Activated naive CD8-positive, alpha-beta T cell treated with anti-CD3 and anti-CD28 coated beads for 36 hours (primary cell): ENCODE measurements at regions not wholly inside any gene's neighbourhood (a gene's known extent, or its start where the extent isn't known, plus 50 kb on each side); places are given as distances from the start of the nearest gene placed in this dataset.
A peak's percentile ranks its signal among the peaks of the same experiment; 100 is the strongest.

ENCODE experiments used
- DNase-seq: peaks from one replicate; pipeline ENCODE4 v3.0.0; 2021
- H3K27ac Mint-ChIP-seq: one replicate; pipeline ENCODE4 v1.8.0; 2022; ENCODE audit warnings: mild to moderate bottlenecking, moderate library complexity, mixed read lengths
- H3K27me3 Mint-ChIP-seq: one replicate; pipeline ENCODE4 v1.8.0; 2022; ENCODE audit warnings: mild to moderate bottlenecking, mixed read lengths
- H3K36me3 Mint-ChIP-seq: one replicate; pipeline ENCODE4 v1.8.0; 2021; ENCODE audit warnings: mild to moderate bottlenecking, mixed read lengths
- H3K4me1 Mint-ChIP-seq: one replicate; pipeline ENCODE4 v1.8.0; 2021; ENCODE audit warnings: mixed read lengths
- H3K4me3 Mint-ChIP-seq: one replicate; pipeline ENCODE4 v1.8.0; 2022; ENCODE audit warnings: mild to moderate bottlenecking, moderate library complexity, mixed read lengths
- H3K9me3 Mint-ChIP-seq: one replicate; pipeline ENCODE4 v1.8.0; 2022; ENCODE audit warnings: mixed read lengths

GRCh38 chr18:47485221-47485797, 233.8 kb upstream of the SKOR2 start:
- H3K4me3 Mint-ChIP-seq = no peak overlapping the region
- H3K27me3 Mint-ChIP-seq = peaks cover 15% of the 10 kb centered on the region
- no peak overlapping the region for H3K27ac Mint-ChIP-seq
- no peak for DNase-seq
- H3K4me1 Mint-ChIP-seq = no peaks in the 10 kb centered on the region
- H3K9me3 Mint-ChIP-seq = peaks cover 2% of the 10 kb centered on the region
- no peaks in the 10 kb centered on the region for H3K36me3 Mint-ChIP-seq

DNA sequence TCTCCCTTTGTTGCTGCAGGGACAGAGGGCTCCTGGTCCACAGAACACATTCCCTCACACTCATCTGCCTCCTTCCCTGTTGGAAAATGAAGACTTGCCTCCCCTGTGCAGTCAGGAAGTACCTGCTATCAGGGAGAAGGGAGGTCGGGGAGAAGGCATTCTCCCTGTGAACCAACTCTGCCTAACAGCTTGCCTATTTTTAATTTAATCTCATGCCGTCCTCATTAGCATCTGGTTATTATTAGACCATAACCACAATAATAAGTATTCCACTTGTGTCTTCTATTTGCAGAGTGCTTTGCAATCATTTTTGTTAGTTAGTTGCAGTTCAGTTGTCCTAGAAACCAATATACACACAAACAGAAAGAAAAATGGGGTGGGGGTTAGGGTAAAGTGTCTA, 232.6 kb upstream of the SKOR2 start:
- H3K4me1 Mint-ChIP-seq = no peaks in the 10 kb centered on the region
- H3K27ac Mint-ChIP-seq = no peak overlapping the region
- no peaks in the 10 kb centered on the region for H3K36me3 Mint-ChIP-seq
- DNase-seq = no peak
- H3K27me3 Mint-ChIP-seq = peaks cover 15% of the 10 kb centered on the region
- peaks cover 2% of the 10 kb centered on the region for H3K9me3 Mint-ChIP-seq
- no peak overlapping the region for H3K4me3 Mint-ChIP-seq

- Mint-ChIP-seq H3K36me3 (no peaks in the 10 kb centered on the region), H3K27ac (no peak overlapping the region), H3K4me1 (no peaks in the 10 kb centered on the region), H3K27me3 (peaks cover 15% of the 10 kb centered on the region), H3K9me3 (no peaks in the 10 kb centered on the region), H3K4me3 (no peak overlapping the region)
- no peak for DNase-seq
These were observed 228.7 kb upstream of the SKOR2 start for GRCh38 chr18:47480166-47480565.

GRCh38 chr18:47471784-47472183, 220.3 kb upstream of the SKOR2 start:
- Mint-ChIP-seq H3K27ac (no peak overlapping the region), H3K9me3 (no peaks in the 10 kb centered on the region), H3K4me3 (no peak overlapping the region), H3K27me3 (no peaks in the 10 kb centered on the region), H3K4me1 (no peaks in the 10 kb centered on the region), H3K36me3 (no peaks in the 10 kb centered on the region)
- DNase-seq = no peak

DNA sequence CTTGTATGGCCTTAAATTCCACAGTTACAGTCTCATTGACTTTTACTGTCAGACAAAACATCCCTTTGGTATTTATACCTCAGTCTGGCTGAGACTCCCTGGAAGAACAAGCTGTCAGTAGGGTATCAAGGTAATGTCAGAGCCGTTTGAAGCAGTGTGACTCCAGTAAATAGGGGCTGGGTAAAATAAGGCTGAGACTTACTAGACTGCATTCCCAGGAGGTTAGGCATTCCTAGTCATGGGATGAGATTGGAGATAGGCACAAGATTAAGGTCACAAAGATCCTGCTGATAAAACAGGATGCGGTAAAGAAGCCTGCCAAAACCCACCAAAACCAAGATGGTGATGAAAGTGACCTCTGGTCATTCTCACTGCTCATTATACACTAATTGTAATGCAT, 219.5 kb upstream of the SKOR2 start:
- DNase-seq = no peak
- Mint-ChIP-seq H3K36me3 (no peaks in the 10 kb centered on the region), H3K9me3 (no peaks in the 10 kb centered on the region), H3K27me3 (no peaks in the 10 kb centered on the region), H3K27ac (no peak overlapping the region), H3K4me3 (no peak overlapping the region), H3K4me1 (no peaks in the 10 kb centered on the region)

DNA sequence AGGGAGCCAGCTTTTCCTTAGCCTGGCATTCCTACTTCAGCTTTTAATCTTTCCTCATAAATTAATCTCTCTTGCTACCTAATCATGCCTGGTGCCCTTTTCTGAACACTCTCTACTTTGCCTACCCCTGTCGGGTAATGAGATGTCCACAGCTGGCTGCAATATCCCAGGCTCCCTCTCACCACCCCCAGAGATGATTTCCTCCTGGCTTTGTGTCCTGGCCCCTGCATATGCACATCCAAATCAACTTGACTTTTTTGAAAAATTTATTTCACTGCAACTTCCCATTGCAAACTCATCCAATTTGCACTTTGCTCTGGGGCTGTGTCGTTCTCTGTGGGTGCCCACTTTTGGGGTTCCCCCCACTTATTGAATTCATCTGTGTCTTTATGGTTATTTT, 218.1 kb upstream of the SKOR2 start:
- H3K9me3 Mint-ChIP-seq = no peaks in the 10 kb centered on the region
- no peaks in the 10 kb centered on the region for H3K4me1 Mint-ChIP-seq
- DNase-seq = no peak
- no peak overlapping the region for H3K4me3 Mint-ChIP-seq
- no peaks in the 10 kb centered on the region for H3K36me3 Mint-ChIP-seq
- H3K27ac Mint-ChIP-seq = peak overlapping the region; percentile 9
- no peaks in the 10 kb centered on the region for H3K27me3 Mint-ChIP-seq

GRCh38 chr18:47461977-47462376, 210.5 kb upstream of the SKOR2 start:
- H3K27ac Mint-ChIP-seq = no peak overlapping the region
- no peak overlapping the region for H3K4me3 Mint-ChIP-seq
- DNase-seq = no peak
- H3K27me3 Mint-ChIP-seq = peaks cover under 1% of the 10 kb centered on the region
- no peaks in the 10 kb centered on the region for H3K36me3 Mint-ChIP-seq
- H3K9me3 Mint-ChIP-seq = no peaks in the 10 kb centered on the region
- H3K4me1 Mint-ChIP-seq = no peaks in the 10 kb centered on the region

GRCh38 chr18:47461406-47461948, 210.0 kb upstream of the SKOR2 start:
- Mint-ChIP-seq H3K9me3 (no peaks in the 10 kb centered on the region), H3K27ac (no peak overlapping the region), H3K27me3 (peaks cover 6% of the 10 kb centered on the region), H3K4me1 (no peaks in the 10 kb centered on the region), H3K36me3 (no peaks in the 10 kb centered on the region), H3K4me3 (no peak overlapping the region)
- no peak for DNase-seq

DNA sequence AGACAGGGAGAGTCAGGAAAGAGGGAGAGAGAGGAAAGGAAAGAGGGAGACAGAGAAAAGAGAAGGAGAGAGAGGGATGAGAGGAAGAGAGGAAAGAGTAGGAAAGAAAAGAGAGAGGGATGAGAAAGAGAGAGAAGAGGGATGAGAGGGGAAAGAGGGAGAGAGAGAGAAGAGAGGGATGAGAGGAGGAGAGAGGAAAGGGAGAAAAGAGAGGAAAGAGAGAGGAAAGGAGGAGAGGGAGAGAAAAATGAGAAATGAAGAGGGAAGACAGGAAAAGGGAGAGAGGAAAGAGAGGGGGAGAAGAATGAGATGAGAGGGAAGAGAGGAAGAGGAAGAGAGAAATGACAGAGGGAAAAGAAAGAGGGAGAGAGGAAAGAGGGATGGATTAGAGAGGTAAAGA, 207.0 kb upstream of the SKOR2 start:
- DNase-seq = no peak
- no peaks in the 10 kb centered on the region for H3K9me3 Mint-ChIP-seq
- no peaks in the 10 kb centered on the region for H3K4me1 Mint-ChIP-seq
- H3K36me3 Mint-ChIP-seq = no peaks in the 10 kb centered on the region
- no peak overlapping the region for H3K4me3 Mint-ChIP-seq
- peaks cover 11% of the 10 kb centered on the region for H3K27me3 Mint-ChIP-seq
- H3K27ac Mint-ChIP-seq = no peak overlapping the region

DNA sequence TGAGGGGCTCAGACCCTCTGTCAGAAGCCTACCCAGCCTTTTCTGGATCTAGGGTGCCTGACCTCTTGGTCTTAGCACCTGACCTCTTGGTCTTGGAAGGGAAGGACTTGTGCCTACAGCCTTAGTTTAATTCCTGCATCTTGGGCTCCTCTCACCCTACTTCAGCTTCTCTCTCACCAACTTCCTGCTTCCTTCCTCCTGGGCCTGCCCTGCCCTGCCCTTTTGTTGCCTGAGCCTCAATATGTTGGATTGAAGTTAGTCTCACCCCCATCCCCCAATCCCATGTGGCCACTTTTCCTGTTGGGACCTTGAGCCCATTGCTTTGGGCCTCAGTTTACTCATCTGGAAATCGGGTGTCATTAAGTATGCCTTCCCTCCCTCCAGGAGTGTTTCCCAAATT, 206.2 kb upstream of the SKOR2 start:
- no peak for DNase-seq
- no peak overlapping the region for H3K4me3 Mint-ChIP-seq
- H3K27me3 Mint-ChIP-seq = peaks cover 11% of the 10 kb centered on the region
- no peak overlapping the region for H3K27ac Mint-ChIP-seq
- no peaks in the 10 kb centered on the region for H3K9me3 Mint-ChIP-seq
- H3K4me1 Mint-ChIP-seq = no peaks in the 10 kb centered on the region
- H3K36me3 Mint-ChIP-seq = no peaks in the 10 kb centered on the region

DNA sequence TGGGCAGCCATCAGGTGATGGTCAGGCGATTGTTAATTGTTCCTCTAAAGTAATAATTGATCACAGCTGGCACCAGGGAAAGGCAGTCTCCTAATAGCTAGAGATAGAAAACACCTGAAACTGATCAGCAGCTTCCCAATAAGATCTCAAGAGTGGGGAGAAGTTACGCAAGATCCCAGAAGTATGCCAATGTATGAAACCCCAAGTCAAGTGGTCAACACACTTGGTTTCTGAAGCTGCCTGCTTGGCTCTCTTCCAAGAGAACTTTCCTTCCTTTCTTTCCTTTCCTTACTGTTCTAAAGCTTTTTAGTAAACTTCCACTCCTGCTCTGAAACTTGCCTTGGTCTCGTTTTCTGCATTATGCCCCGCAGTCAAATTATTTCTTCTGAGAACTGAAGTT, 201.6 kb upstream of the SKOR2 start:
- Mint-ChIP-seq H3K9me3 (no peaks in the 10 kb centered on the region), H3K27ac (no peak overlapping the region), H3K27me3 (peaks cover 11% of the 10 kb centered on the region), H3K4me3 (no peak overlapping the region), H3K36me3 (no peaks in the 10 kb centered on the region), H3K4me1 (no peaks in the 10 kb centered on the region)
- DNase-seq = no peak

DNA sequence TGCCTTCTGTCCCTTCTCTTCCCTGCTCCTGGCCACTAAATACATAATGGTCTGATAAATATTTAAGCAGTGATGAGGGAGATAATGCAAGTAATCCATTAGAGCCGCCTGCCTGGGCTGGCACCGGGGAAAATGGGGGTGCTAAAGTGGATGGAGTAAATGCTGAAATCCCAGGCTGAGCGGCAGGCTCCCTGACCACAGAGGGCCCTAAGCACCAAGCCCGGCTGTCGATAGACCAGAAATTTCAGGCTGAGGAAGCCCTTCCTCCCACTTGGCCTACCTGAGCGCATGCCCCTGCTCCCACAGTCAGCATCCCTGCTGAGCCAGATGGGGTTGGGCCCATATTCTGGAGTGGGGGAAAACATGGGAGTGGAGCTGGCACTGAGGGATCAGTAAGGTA, 197.5 kb upstream of the SKOR2 start:
- no peak for DNase-seq
- H3K27me3 Mint-ChIP-seq = no peaks in the 10 kb centered on the region
- H3K36me3 Mint-ChIP-seq = no peaks in the 10 kb centered on the region
- H3K4me3 Mint-ChIP-seq = no peak overlapping the region
- no peak overlapping the region for H3K27ac Mint-ChIP-seq
- no peaks in the 10 kb centered on the region for H3K4me1 Mint-ChIP-seq
- peaks cover 2% of the 10 kb centered on the region for H3K9me3 Mint-ChIP-seq

- H3K27ac Mint-ChIP-seq = no peak overlapping the region
- no peak overlapping the region for H3K4me3 Mint-ChIP-seq
- peaks cover 5% of the 10 kb centered on the region for H3K27me3 Mint-ChIP-seq
- H3K4me1 Mint-ChIP-seq = no peaks in the 10 kb centered on the region
- peaks cover 2% of the 10 kb centered on the region for H3K9me3 Mint-ChIP-seq
- no peak for DNase-seq
- no peaks in the 10 kb centered on the region for H3K36me3 Mint-ChIP-seq
These were observed 190.5 kb upstream of the SKOR2 start for GRCh38 chr18:47441914-47442313.

- no peak overlapping the region for H3K27ac Mint-ChIP-seq
- peaks cover 13% of the 10 kb centered on the region for H3K27me3 Mint-ChIP-seq
These were observed 186.5 kb upstream of the SKOR2 start for GRCh38 chr18:47438001-47438400.

GRCh38 chr18:47436871-47437270, 185.4 kb upstream of the SKOR2 start:
- no peak for DNase-seq
- Mint-ChIP-seq H3K27ac (no peak overlapping the region), H3K27me3 (peaks cover 13% of the 10 kb centered on the region), H3K36me3 (no peaks in the 10 kb centered on the region), H3K4me1 (no peaks in the 10 kb centered on the region), H3K4me3 (no peak overlapping the region), H3K9me3 (no peaks in the 10 kb centered on the region)

More at GRCh38 chr18:47438001-47438400, 186.5 kb upstream of the SKOR2 start:
- DNase-seq = no peak
- no peaks in the 10 kb centered on the region for H3K9me3 Mint-ChIP-seq
- H3K36me3 Mint-ChIP-seq = no peaks in the 10 kb centered on the region
- no peaks in the 10 kb centered on the region for H3K4me1 Mint-ChIP-seq
- no peak overlapping the region for H3K4me3 Mint-ChIP-seq

- Mint-ChIP-seq H3K27ac (no peak overlapping the region), H3K4me3 (no peak overlapping the region), H3K4me1 (no peaks in the 10 kb centered on the region), H3K36me3 (no peaks in the 10 kb centered on the region), H3K9me3 (no peaks in the 10 kb centered on the region), H3K27me3 (peaks cover 9% of the 10 kb centered on the region)
- no peak for DNase-seq
These were observed 182.8 kb upstream of the SKOR2 start for GRCh38 chr18:47434214-47434746.
